HCT116 (cell line): ENCODE measurements at regions not wholly inside any gene's neighbourhood (a gene's known extent, or its start where the extent isn't known, plus 50 kb on each side); places are given as distances from the start of the nearest gene placed in this dataset.

Experiments used
- ATAC-seq: fragments of 200-7000 bp; cut with Tn5 transposase; 2 replicates; pipeline ENCODE4 v1.9.1; 2020; ENCODE audit warnings: mild to moderate bottlenecking, moderate library complexity
- BruUV-seq: library from RNA; stranded (reverse); fragments of 400-500 nt; replicated peaks from 2 replicates; lab custom pipeline; 2021; lab: Mats Ljungman, UMichigan
- CTCF ChIA-PET: fragments of 300-600 bp; sonication (Branson Sonifier 250); formaldehyde crosslinking; loops from one replicate; lab custom pipeline; 2021; ENCODE audit warnings: antibody characterized with exemption; lab: Charles Lee
- POLR2A ChIA-PET: fragments of 300-600, 350-600 bp; sonication (Branson Sonifier 250); formaldehyde crosslinking; loops from one replicate; lab custom pipeline; 2021; ENCODE audit warnings: antibody characterized with exemption; lab: Charles Lee
- RAD21 ChIA-PET, 2 experiments: fragments of 300-600 bp; sonication (Branson Sonifier 250); formaldehyde crosslinking; loops; one replicate each; lab custom pipeline; 2023; ENCODE audit warnings: low total read pairs in 2 of 2; ENCODE audit not compliant: uncharacterized antibody in 2 of 2, unreplicated experiment in 2 of 2, low non-redundant PET in 1 of 2; lab: Charles Lee
- DNase-seq: peaks from one replicate; pipeline ENCODE4 v3.0.0-alpha.2; 2010; ENCODE audit warnings: low read depth, low spot score
- H2AFZ ChIP-seq: fragments of 200-600 bp; shearing (Covaris generic), sonication (generic); 2 replicates; pipeline ENCODE4 v1.6.1; 2017; ENCODE audit warnings: low read depth, mixed run types, mixed read lengths, antibody characterized with exemption, low read length; ENCODE audit not compliant: poor library complexity, severe bottlenecking
- H3K27ac ChIP-seq: 2 replicates; pipeline ENCODE4 v1.5.1; 2012; ENCODE audit warnings: low read depth, low read length
- H3K27me3 ChIP-seq: fragments of 200-600 bp; sonication (generic); 2 replicates; pipeline ENCODE4 v1.6.1; 2016; ENCODE audit warnings: mixed run types, low read length, mixed read lengths; ENCODE audit not compliant: insufficient read depth
- H3K36me3 ChIP-seq, 2 experiments: fragments of 200-500 bp in 1 of 2; fragments of 200-600 bp in 1 of 2; sonication (Bioruptor generic) in 1 of 2; sonication (generic) in 1 of 2; 2 replicates each; pipeline versions ENCODE4 v1.5.1 to v1.6.1; 2014 to 2016; ENCODE audit warnings: low read length in 2 of 2, inconsistent platforms in 1 of 2, mixed read lengths in 1 of 2, mixed run types in 1 of 2; ENCODE audit not compliant: insufficient read depth in 2 of 2, control insufficient read depth in 1 of 2
- H3K4me1 ChIP-seq, 2 experiments: fragments of 200-600 bp in 1 of 2; sonication (generic) in 1 of 2; 2 replicates each; pipeline versions ENCODE4 v1.5.1 to v1.6.1; 2012 to 2017; ENCODE audit warnings: low read length in 2 of 2, inconsistent platforms in 1 of 2, mild to moderate bottlenecking in 1 of 2, mixed read lengths in 1 of 2, mixed run types in 1 of 2, moderate library complexity in 1 of 2; ENCODE audit not compliant: insufficient read depth in 2 of 2, control insufficient read depth in 1 of 2
- H3K4me2 ChIP-seq: fragments of 200-600 bp; sonication (generic); 2 replicates; pipeline ENCODE4 v1.6.1; 2017; ENCODE audit warnings: mixed run types, low read length, mixed read lengths
- H3K4me3 ChIP-seq, 2 experiments: fragments of 200-600 bp in 1 of 2; sonication (generic) in 1 of 2; replicated peaks in 1 of 2; 2 replicates each; pipeline ENCODE4 v1.5.1; 2011 to 2016; ENCODE audit warnings: low read length in 2 of 2, control low read depth in 1 of 2, low read depth in 1 of 2, mild to moderate bottlenecking in 1 of 2, mixed read lengths in 1 of 2, mixed run types in 1 of 2
- H3K79me2 ChIP-seq: fragments of 200-600 bp; sonication (generic); 2 replicates; pipeline ENCODE4 v1.6.1; 2017; ENCODE audit warnings: mild to moderate bottlenecking, mixed run types, low read length, moderate library complexity, mixed read lengths; ENCODE audit not compliant: insufficient read depth
- H3K9ac ChIP-seq: fragments of 200-600 bp; sonication (generic); 2 replicates; pipeline ENCODE4 v1.6.1; 2016; ENCODE audit warnings: low read length, mixed read lengths
- H3K9me2 ChIP-seq: fragments of 200-600 bp; sonication (generic), shearing (Covaris generic); 2 replicates; pipeline ENCODE4 v1.6.1; 2017; ENCODE audit warnings: mixed run types, mild to moderate bottlenecking, moderate library complexity; ENCODE audit not compliant: insufficient read depth
- H3K9me3 ChIP-seq, 2 experiments: fragments of 200-500 bp in 1 of 2; fragments of 200-600 bp in 1 of 2; sonication (Bioruptor generic) in 1 of 2; sonication (generic) in 1 of 2; 2 replicates each; pipeline ENCODE4 v1.6.1; 2014 to 2017; ENCODE audit warnings: low read length in 2 of 2, mixed read lengths in 2 of 2, inconsistent platforms in 1 of 2, low read depth in 1 of 2, mild to moderate bottlenecking in 1 of 2, mixed run types in 1 of 2, moderate library complexity in 1 of 2; ENCODE audit not compliant: control insufficient read depth in 1 of 2, insufficient read depth in 1 of 2
- H4K20me1 ChIP-seq: fragments of 200-600 bp; sonication (generic), shearing (Covaris generic); 2 replicates; pipeline ENCODE4 v1.6.1; 2017; ENCODE audit warnings: mixed run types, mild to moderate bottlenecking, moderate library complexity; ENCODE audit not compliant: insufficient read depth
- CEBPB ChIP-seq: IDR thresholded peaks from 2 replicates; pipeline ENCODE4 v1.6.1; 2012; ENCODE audit warnings: low read depth
- CTCF ChIP-seq, 3 experiments: fragments of 200-600 bp in 1 of 3; sonication (generic) in 1 of 3; IDR thresholded peaks in 2 of 3; conservative IDR thresholded peaks in 1 of 3; 2 replicates each; pipeline ENCODE4 v1.5.1; 2012 to 2017; ENCODE audit warnings: low read depth in 2 of 3, low read length in 2 of 3, antibody characterized with exemption in 1 of 3, borderline replicate concordance in 1 of 3, control low read depth in 1 of 3, mild to moderate bottlenecking in 1 of 3, mixed read lengths in 1 of 3, mixed run types in 1 of 3, moderate library complexity in 1 of 3; ENCODE audit not compliant: insufficient read depth in 1 of 3
- ELF1 ChIP-seq: IDR thresholded peaks from 2 replicates; pipeline ENCODE4 v1.6.1; 2012; ENCODE audit warnings: low read depth, borderline replicate concordance
- EZH2 ChIP-seq: fragments of 200-600 bp; sonication (generic); IDR thresholded peaks from 2 replicates; pipeline ENCODE4 v1.6.1; 2017; ENCODE audit warnings: antibody characterized with exemption, mixed run types
- EZH2phosphoT487 ChIP-seq: fragments of 200-600 bp; IDR thresholded peaks from 2 replicates; pipeline ENCODE4 v1.6.1; 2018; ENCODE audit warnings: antibody characterized with exemption, borderline replicate concordance
- FOSL1 ChIP-seq: IDR thresholded peaks from 2 replicates; pipeline ENCODE4 v1.6.1; 2012; ENCODE audit warnings: low read depth
- JUND ChIP-seq: IDR thresholded peaks from 2 replicates; pipeline ENCODE4 v1.6.1; 2012
- POLR2A ChIP-seq: IDR thresholded peaks from 2 replicates; pipeline ENCODE4 v1.7.0; 2011; ENCODE audit warnings: borderline replicate concordance; ENCODE audit not compliant: insufficient read depth, insufficient read length; ENCODE audit errors: extremely low read depth
- POLR2AphosphoS5 ChIP-seq: IDR thresholded peaks from 2 replicates; pipeline ENCODE4 v1.6.1; 2011; ENCODE audit warnings: mild to moderate bottlenecking, low read depth, low read length, moderate library complexity
- RAD21 ChIP-seq: IDR thresholded peaks from 2 replicates; pipeline ENCODE4 v1.6.1; 2012; ENCODE audit warnings: low read depth, mild to moderate bottlenecking
- REST ChIP-seq: IDR thresholded peaks from 2 replicates; pipeline ENCODE4 v1.6.1; 2012; ENCODE audit warnings: low read depth
- SIN3A ChIP-seq: IDR thresholded peaks from 2 replicates; pipeline ENCODE4 v1.6.1; 2012; ENCODE audit warnings: low read depth
- SP1 ChIP-seq: IDR thresholded peaks from 2 replicates; pipeline ENCODE4 v1.6.1; 2012; ENCODE audit warnings: low read depth
- SRF ChIP-seq: IDR thresholded peaks from 2 replicates; pipeline ENCODE4 v1.6.1; 2012; ENCODE audit warnings: low read depth
- TCF7L2 ChIP-seq: IDR thresholded peaks from 2 replicates; pipeline ENCODE4 v1.7.0; 2011; ENCODE audit warnings: borderline replicate concordance, inconsistent platforms; ENCODE audit not compliant: insufficient read depth, insufficient read length; ENCODE audit errors: extremely low read depth
- YY1 ChIP-seq: IDR thresholded peaks from 2 replicates; pipeline ENCODE4 v1.6.1; 2011; ENCODE audit warnings: low read length, low read depth, moderate library complexity, mild to moderate bottlenecking; ENCODE audit not compliant: insufficient replicate concordance; ENCODE audit errors: extremely low read depth
- ZBTB33 ChIP-seq: IDR thresholded peaks from 2 replicates; pipeline ENCODE4 v1.6.1; 2011; ENCODE audit warnings: mild to moderate bottlenecking, low read length, moderate library complexity; ENCODE audit not compliant: insufficient replicate concordance; ENCODE audit errors: extremely low read depth
- ZFX ChIP-seq: fragments of 450-650 bp; IDR thresholded peaks from 2 replicates; pipeline ENCODE4 v1.6.1; 2017
- ZNF274 ChIP-seq: fragments of 200-500 bp; sonication (Bioruptor generic); IDR thresholded peaks from 2 replicates; pipeline ENCODE4 v1.6.1; 2014; ENCODE audit warnings: mild to moderate bottlenecking, low read depth, low read length, inconsistent platforms
- intact Hi-C: fragments of 100-400 bp; cut with micrococcal nuclease; formaldehyde crosslinking; loops from 2 replicates; pipeline ENCODE4 v1.10.0; 2022

- no peak for TF ChIP-seq CTCF (IDR thresholded peaks at IDR 0.05 in 2 of 3, conservative IDR thresholded peaks at IDR 0.05 in 1 of 3; ENCODE audit: borderline replicate concordance in 1 of 3, insufficient read depth in 1 of 3, low read depth in 2 of 3, low read length in 2 of 3)
- no peak for TF ChIP-seq ELF1
- TF ChIP-seq ZFX: no peak
- TF ChIP-seq POLR2AphosphoS5: no peak
- no peak for TF ChIP-seq FOSL1
- TF ChIP-seq RAD21: no peak
- no peak for TF ChIP-seq SRF
- TF ChIP-seq TCF7L2: no peak
Measured at GRCh38 chr1:69400128-69400527, 167.6 kb upstream of the LRRC7 start (continued).

GRCh38 chr1:69401879-69402278, 165.8 kb upstream of the LRRC7 start:
- no peak for DNase-seq
- Histone ChIP-seq H3K79me2 (no peaks in the 10 kb centered on the region), H2AFZ (no peak overlapping the region), H3K4me2 (no peak overlapping the region), H3K4me1 (no peaks in the 10 kb centered on the region), H3K27ac (no peak overlapping the region), H3K4me3 (no peak overlapping the region), H3K9me3 (no peaks in the 10 kb centered on the region), H4K20me1 (no peaks in the 10 kb centered on the region), H3K36me3 (no peaks in the 10 kb centered on the region), H3K9me2 (no peaks in the 10 kb centered on the region), H3K27me3 (peaks cover 5% of the 10 kb centered on the region; the same call in 1 of the 2 replicates), H3K9ac (no peak overlapping the region)
- ATAC-seq: no peak
- RAD21 ChIA-PET: no interaction called here
- POLR2A ChIA-PET: no interaction called here
- no TSS peak for BruUV-seq
- intact Hi-C loops: no loop called here
- CTCF ChIA-PET: no interaction called here
- TF ChIP-seq RAD21: no peak
- TF ChIP-seq EZH2: no peak
- TF ChIP-seq SP1: no peak
- TF ChIP-seq JUND: no peak
- no peak for TF ChIP-seq REST
- TF ChIP-seq POLR2A: no peak
- no peak for TF ChIP-seq SIN3A
- no peak for TF ChIP-seq YY1
- no peak for TF ChIP-seq EZH2phosphoT487
- TF ChIP-seq FOSL1: no peak
- no peak for TF ChIP-seq ZBTB33
- no peak for TF ChIP-seq ZNF274
- no peak for TF ChIP-seq CEBPB
